ENCODE measurements at regions not wholly inside any gene's neighbourhood (a gene's known extent, or its start where the extent isn't known, plus 50 kb on each side); places are given as distances from the start of the nearest gene placed in this dataset.

GRCh38 chrX:69079268-69079667, 86.0 kb downstream of the PJA1 start:
- Histone ChIP-seq H3K9me3 (no peaks in the 10 kb centered on the region), H3K4me3 (no peak overlapping the region), H3K27ac (no peak overlapping the region), H3K4me1 (no peaks in the 10 kb centered on the region), H3K27me3 (peaks cover 0 to 7% (median 0%) of the 10 kb centered on the region in 3 donors), H3K36me3 (no peaks in the 10 kb centered on the region)
- TF ChIP-seq CTCF (IDR thresholded peaks at IDR 0.05) (no peak), EP300 (IDR thresholded peaks at IDR 0.05) (no peak), POLR2A (IDR thresholded peaks at IDR 0.05) (no peak), POLR2AphosphoS5 (IDR thresholded peaks at IDR 0.05) (no peak)
- DNase-seq = no peak
- 78 to 92% (median 89%) methylated on average over 4 to 5 of the region's 5 CpGs for WGBS, 5 donors
- intact Hi-C loops (cut with DNase I; ENCODE audit: low total_unique reads) = no loop called here

GRCh38 chrX:69077895-69078455, 87.3 kb downstream of the PJA1 start:
- Histone ChIP-seq H3K9me3 (no peaks in the 10 kb centered on the region), H3K4me1 (no peaks in the 10 kb centered on the region), H3K27ac (no peak overlapping the region), H3K27me3 (peaks cover 0 to 4% (median 0%) of the 10 kb centered on the region in 3 donors), H3K36me3 (no peaks in the 10 kb centered on the region), H3K4me3 (no peak overlapping the region)
- WGBS, 5 donors = 59 to 77% (median 68%) methylated on average over 5 to 6 of the region's 6 CpGs
- no peak for DNase-seq
- TF ChIP-seq POLR2A (IDR thresholded peaks at IDR 0.05) = no peak
- no peak for TF ChIP-seq CTCF (IDR thresholded peaks at IDR 0.05)
- no peak for TF ChIP-seq EP300 (IDR thresholded peaks at IDR 0.05)
- no peak for TF ChIP-seq POLR2AphosphoS5 (IDR thresholded peaks at IDR 0.05)
- intact Hi-C loops (cut with DNase I; ENCODE audit: low total_unique reads) = no loop called here

- Histone ChIP-seq H3K4me3 (no peak overlapping the region), H3K36me3 (no peaks in the 10 kb centered on the region), H3K27me3 (peaks cover 0 to 6% (median 0%) of the 10 kb centered on the region in 3 donors), H3K9me3 (no peaks in the 10 kb centered on the region), H3K27ac (no peak overlapping the region), H3K4me1 (peaks cover 0 to 3% (median 0%) of the 10 kb centered on the region in 4 donors)
- TF ChIP-seq POLR2A (IDR thresholded peaks at IDR 0.05) = no peak
- no peak for TF ChIP-seq EP300 (IDR thresholded peaks at IDR 0.05)
- 50 to 100% (median 83%) methylated on average over 1 to 2 of the region's 2 CpGs for WGBS, 5 donors
- intact Hi-C loops (cut with DNase I; ENCODE audit: low total_unique reads) = no loop called here
- DNase-seq = no peak
These were observed 89.2 kb downstream of the PJA1 start for GRCh38 chrX:69076088-69076487.

GRCh38 chrX:69074726-69075125, 90.5 kb downstream of the PJA1 start:
- Histone ChIP-seq H3K27me3 (peaks cover 0 to 6% (median 0%) of the 10 kb centered on the region in 3 donors), H3K4me1 (peaks cover 0 to 3% (median 0%) of the 10 kb centered on the region in 4 donors), H3K36me3 (no peaks in the 10 kb centered on the region), H3K9me3 (no peaks in the 10 kb centered on the region), H3K4me3 (no peak overlapping the region), H3K27ac (no peak overlapping the region)
- WGBS, 5 donors = 59 to 100% (median 80%) methylated on average over 2 to 3 of the region's 3 CpGs
- intact Hi-C loops (cut with DNase I; ENCODE audit: low total_unique reads) = no loop called here
- DNase-seq = no peak
- TF ChIP-seq POLR2AphosphoS5 (IDR thresholded peaks at IDR 0.05) (no peak), EP300 (IDR thresholded peaks at IDR 0.05) (no peak), CTCF (IDR thresholded peaks at IDR 0.05) (no peak), POLR2A (IDR thresholded peaks at IDR 0.05) (no peak)

GRCh38 chrX:69073721-69074120, 91.5 kb downstream of the PJA1 start:
- peaks cover 0 to 3% (median 0%) of the 10 kb centered on the region in 4 donors for H3K4me1 ChIP-seq
- no peaks in the 10 kb centered on the region for H3K9me3 ChIP-seq
- H3K36me3 ChIP-seq = no peaks in the 10 kb centered on the region
- peaks cover 0 to 6% (median 0%) of the 10 kb centered on the region in 3 donors for H3K27me3 ChIP-seq
- H3K27ac ChIP-seq = no peak overlapping the region
- no peak overlapping the region for H3K4me3 ChIP-seq
- intact Hi-C loops (cut with DNase I; ENCODE audit: low total_unique reads) = no loop called here
- WGBS, 5 donors = 41 to 81% (median 66%) methylated on average over 2 to 3 of the region's 3 CpGs
- DNase-seq = no peak
- TF ChIP-seq EP300 (IDR thresholded peaks at IDR 0.05) = no peak
- no peak for TF ChIP-seq POLR2AphosphoS5 (IDR thresholded peaks at IDR 0.05)
- TF ChIP-seq POLR2A (IDR thresholded peaks at IDR 0.05) = no peak
- no peak for TF ChIP-seq CTCF (IDR thresholded peaks at IDR 0.05)

Data from stomach (tissue), 8 donors.